Endodermal cell (in vitro differentiated cells): ENCODE measurements at regions not wholly inside any gene's neighbourhood (a gene's known extent, or its start where the extent isn't known, plus 50 kb on each side); places are given as distances from the start of the nearest gene placed in this dataset.

ENCODE experiments used
- DNase-seq: peaks from one replicate; pipeline ENCODE4 v3.0.0-alpha.2; 2017
- H3K27ac ChIP-seq: 2 replicates; pipeline ENCODE4 v1.5.1; 2013; ENCODE audit warnings: mild to moderate bottlenecking, low read depth, low read length, moderate library complexity
- H3K27me3 ChIP-seq: 2 replicates; pipeline ENCODE4 v1.6.1; 2013; ENCODE audit warnings: mild to moderate bottlenecking, low read length, moderate library complexity; ENCODE audit not compliant: insufficient read depth, control insufficient read depth, poor library complexity, severe bottlenecking
- H3K36me3 ChIP-seq: 2 replicates; pipeline ENCODE4 v1.7.0; 2013; ENCODE audit warnings: mild to moderate bottlenecking, low read length, moderate library complexity; ENCODE audit not compliant: control insufficient read depth, insufficient read depth
- H3K4me1 ChIP-seq: one replicate; pipeline ENCODE4 v1.7.0; 2013; ENCODE audit warnings: low read length; ENCODE audit not compliant: control insufficient read depth, insufficient read depth
- H3K4me3 ChIP-seq: 2 replicates; pipeline ENCODE4 v1.5.1; 2013; ENCODE audit warnings: mild to moderate bottlenecking, low read length, moderate library complexity
- H3K9ac ChIP-seq: 2 replicates; pipeline ENCODE4 v1.6.1; 2013; ENCODE audit warnings: mild to moderate bottlenecking, low read length, moderate library complexity; ENCODE audit not compliant: poor library complexity, severe bottlenecking; ENCODE audit errors: extremely low read depth
- H3K9me3 ChIP-seq: 2 replicates; pipeline ENCODE4 v1.6.1; 2013; ENCODE audit warnings: mild to moderate bottlenecking, low read length, moderate library complexity; ENCODE audit not compliant: control insufficient read depth
- H3K27ac Mint-ChIP-seq: 2 replicates; pipeline ENCODE4 v1.8.0; 2020; ENCODE audit warnings: mixed read lengths
- H3K27me3 Mint-ChIP-seq: 2 replicates; pipeline ENCODE4 v1.8.0; 2021; ENCODE audit warnings: mild to moderate bottlenecking, mixed read lengths; ENCODE audit not compliant: insufficient read depth
- H3K36me3 Mint-ChIP-seq: 2 replicates; pipeline ENCODE4 v1.8.0; 2020; ENCODE audit warnings: low read depth, mixed read lengths
- H3K4me1 Mint-ChIP-seq: 2 replicates; pipeline ENCODE4 v1.8.0; 2020; ENCODE audit warnings: mixed read lengths
- H3K4me3 Mint-ChIP-seq: 2 replicates; pipeline ENCODE4 v1.8.0; 2020; ENCODE audit warnings: mild to moderate bottlenecking, moderate library complexity, mixed read lengths
- H3K9me3 Mint-ChIP-seq: 2 replicates; pipeline ENCODE4 v1.8.0; 2020; ENCODE audit warnings: mild to moderate bottlenecking, mixed read lengths
- CTCF ChIP-seq: fragments of 200-600 bp; sonication (generic); conservative IDR thresholded peaks from 2 replicates; pipeline ENCODE4 v1.5.0; 2021; ENCODE audit warnings: antibody characterized with exemption, mild to moderate bottlenecking
- WGBS, 2 experiments: methylation state at CpG; one replicate each; pipeline versions ENCODE4 v1.1.5 to v1.1.7; 2013; ENCODE audit warnings: missing lambda C conversion rate in 2 of 2, mixed read lengths in 1 of 2; ENCODE audit not compliant: insufficient coverage in 1 of 2, insufficient read length in 1 of 2; 5-methylcytosine and 5-hydroxymethylcytosine counted together

GRCh38 chr11:90558328-90558865 is 335.5 kb upstream of the CHORDC1 start:
- Histone ChIP-seq H3K9ac (no peak overlapping the region), H3K27me3 (no peaks in the 10 kb centered on the region), H3K27ac (no peak overlapping the region), H3K9me3 (no peaks in the 10 kb centered on the region), H3K4me1 (no peaks in the 10 kb centered on the region), H3K4me3 (no peak overlapping the region), H3K36me3 (no peaks in the 10 kb centered on the region)
- Mint-ChIP-seq H3K9me3 (no peaks in the 10 kb centered on the region), H3K27me3 (no peaks in the 10 kb centered on the region), H3K4me3 (no peak overlapping the region), H3K36me3 (no peaks in the 10 kb centered on the region), H3K27ac (no peak overlapping the region), H3K4me1 (no peaks in the 10 kb centered on the region)
- no peak for DNase-seq
- TF ChIP-seq CTCF = no peak
- WGBS, 2 experiments = 88 to 90% methylated on average over 3 to 4 of the region's 4 CpGs

DNA sequence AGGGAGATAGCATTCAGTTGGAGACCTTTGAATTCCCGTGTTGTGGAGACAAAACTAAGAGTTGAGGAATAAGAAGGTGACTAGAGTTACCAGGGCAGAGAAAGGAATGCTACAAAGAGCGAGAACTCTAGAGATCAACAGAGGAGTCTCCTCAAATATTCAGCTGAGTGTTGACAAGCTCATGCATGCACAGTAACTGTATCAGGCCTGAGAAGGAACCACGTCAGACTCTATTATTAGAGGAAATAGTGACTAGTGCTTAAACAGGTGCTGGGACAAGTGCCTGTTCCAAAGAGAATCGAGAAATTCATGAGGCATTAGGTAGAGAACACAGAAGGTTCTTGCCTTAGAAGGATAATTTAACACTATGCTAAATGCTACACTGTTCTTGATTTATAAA is 333.8 kb upstream of the CHORDC1 start:
- no peak overlapping the region for H3K4me3 Mint-ChIP-seq
- H3K4me1 Mint-ChIP-seq = no peaks in the 10 kb centered on the region
- no peaks in the 10 kb centered on the region for H3K9me3 ChIP-seq
- TF ChIP-seq CTCF = no peak
- H3K9ac ChIP-seq = no peak overlapping the region
- H3K4me1 ChIP-seq = no peaks in the 10 kb centered on the region
- H3K36me3 Mint-ChIP-seq = no peaks in the 10 kb centered on the region
- H3K9me3 Mint-ChIP-seq = no peaks in the 10 kb centered on the region
- DNase-seq = no peak
- H3K27ac ChIP-seq = no peak overlapping the region
- H3K27me3 ChIP-seq = no peaks in the 10 kb centered on the region
- no peak overlapping the region for H3K4me3 ChIP-seq
- no peak overlapping the region for H3K27ac Mint-ChIP-seq
- H3K36me3 ChIP-seq = no peaks in the 10 kb centered on the region
- no peaks in the 10 kb centered on the region for H3K27me3 Mint-ChIP-seq
- 73 to 91% methylated on average over 3 to 4 of the region's 4 CpGs for WGBS, 2 experiments

DNA sequence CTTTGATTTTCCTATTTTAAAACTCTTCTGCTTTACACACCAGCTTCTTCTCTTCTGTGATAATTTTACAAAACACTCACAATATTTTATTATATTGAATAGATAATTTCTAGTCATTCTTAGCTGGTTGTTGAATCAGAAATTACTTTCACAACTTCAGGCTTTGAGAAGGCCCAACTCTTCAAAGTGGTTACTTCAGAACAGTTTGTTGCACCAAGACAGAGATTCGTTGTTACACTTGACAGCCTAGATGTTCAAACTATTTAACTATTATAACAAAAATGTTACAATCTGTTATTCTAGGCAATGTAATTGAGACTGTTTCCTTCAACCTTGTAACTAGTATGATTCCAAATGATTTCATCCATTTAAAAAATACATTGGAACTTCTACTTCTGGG is 333.2 kb upstream of the CHORDC1 start:
- H3K9me3 ChIP-seq = no peaks in the 10 kb centered on the region
- H3K4me3 ChIP-seq = no peak overlapping the region
- Mint-ChIP-seq H3K36me3 (no peaks in the 10 kb centered on the region), H3K27me3 (no peaks in the 10 kb centered on the region), H3K9me3 (no peaks in the 10 kb centered on the region), H3K4me1 (no peaks in the 10 kb centered on the region), H3K27ac (no peak overlapping the region), H3K4me3 (no peak overlapping the region)
- no peak overlapping the region for H3K9ac ChIP-seq
- WGBS, 2 experiments = 85% methylated on average over 1 of the region's 1 CpG; no CpG with 5 or more reads in 1 of the 2 experiments
- no peak overlapping the region for H3K27ac ChIP-seq
- H3K27me3 ChIP-seq = no peaks in the 10 kb centered on the region
- TF ChIP-seq CTCF = no peak
- DNase-seq = no peak
- no peaks in the 10 kb centered on the region for H3K36me3 ChIP-seq
- no peaks in the 10 kb centered on the region for H3K4me1 ChIP-seq
